Liver (tissue), 7 donors: ENCODE measurements at regions not wholly inside any gene's neighbourhood (a gene's known extent, or its start where the extent isn't known, plus 50 kb on each side); places are given as distances from the start of the nearest gene placed in this dataset.
"Not testable (repeated sequence)": the region's sequence is repeated elsewhere in the genome, so short reads cannot be mapped to it uniquely, and the experiment has no call there.

ENCODE experiments used
- DNase-seq: peaks from one replicate; pipeline ENCODE4 v3.0.0-alpha.2; 2017; ENCODE audit warnings: low spot score
- H3K27ac ChIP-seq, 2 donors: one replicate each; pipeline ENCODE4 v1.7.0; 2013; ENCODE audit warnings: inconsistent platforms in 2 of 2, low read length in 2 of 2, control low read depth in 1 of 2, low read depth in 1 of 2, mild to moderate bottlenecking in 1 of 2
- H3K27me3 ChIP-seq, 4 donors: one replicate each; pipeline versions ENCODE4 v1.6.1 to v1.7.0; 2013; ENCODE audit warnings: low read length in 3 of 4, inconsistent platforms in 1 of 4, mild to moderate bottlenecking in 1 of 4, moderate library complexity in 1 of 4; ENCODE audit not compliant: control insufficient read depth in 4 of 4, insufficient read depth in 4 of 4
- H3K36me3 ChIP-seq, 4 donors: one replicate each; pipeline versions ENCODE4 v1.6.1 to v1.7.0; 2013; ENCODE audit warnings: low read length in 3 of 4, mild to moderate bottlenecking in 3 of 4, low read depth in 1 of 4, moderate library complexity in 1 of 4; ENCODE audit not compliant: control insufficient read depth in 4 of 4, insufficient read depth in 3 of 4
- H3K4me1 ChIP-seq, 4 donors: one replicate each; pipeline versions ENCODE4 v1.6.1 to v1.7.0; 2013; ENCODE audit warnings: low read length in 3 of 4, mild to moderate bottlenecking in 3 of 4, moderate library complexity in 1 of 4; ENCODE audit not compliant: control insufficient read depth in 4 of 4, insufficient read depth in 4 of 4
- H3K4me3 ChIP-seq, 3 donors: one replicate each; pipeline versions ENCODE4 v1.6.1 to v1.7.0; 2013; ENCODE audit warnings: low read length in 3 of 3, control low read depth in 1 of 3, low read depth in 1 of 3, mild to moderate bottlenecking in 1 of 3
- H3K9ac ChIP-seq, 2 donors: one replicate each; pipeline ENCODE4 v1.7.0; 2013; ENCODE audit warnings: low read length in 2 of 2, mild to moderate bottlenecking in 2 of 2, moderate library complexity in 2 of 2, control low read depth in 1 of 2, low read depth in 1 of 2
- H3K9me3 ChIP-seq, 4 donors: one replicate each; pipeline versions ENCODE4 v1.6.1 to v1.7.0; 2013; ENCODE audit warnings: low read length in 3 of 4; ENCODE audit not compliant: control insufficient read depth in 4 of 4
- EGR1 ChIP-seq, 2 donors: IDR thresholded peaks; 2 replicates each; pipeline ENCODE4 v1.6.1; 2016 to 2018; ENCODE audit warnings: antibody characterized with exemption in 2 of 2, low read depth in 2 of 2
- FOXA2 ChIP-seq: IDR thresholded peaks from 2 replicates; pipeline ENCODE4 v1.6.1; 2016; ENCODE audit warnings: antibody characterized with exemption
- JUND ChIP-seq, 2 donors: IDR thresholded peaks; 2 replicates each; pipeline ENCODE4 v1.6.1; 2016; ENCODE audit warnings: antibody characterized with exemption in 2 of 2
- NR2F2 ChIP-seq: IDR thresholded peaks from 2 replicates; pipeline ENCODE4 v1.6.1; 2016; ENCODE audit warnings: antibody characterized with exemption
- RAD21 ChIP-seq, 2 donors: IDR thresholded peaks; 2 replicates each; pipeline ENCODE4 v1.6.1; 2016; ENCODE audit warnings: antibody characterized with exemption in 2 of 2, mild to moderate bottlenecking in 2 of 2
- RXRA ChIP-seq, 2 donors: IDR thresholded peaks; 2 replicates each; pipeline ENCODE4 v1.6.1; 2017 to 2018; ENCODE audit warnings: antibody characterized with exemption in 2 of 2, mild to moderate bottlenecking in 1 of 2
- SP1 ChIP-seq: IDR thresholded peaks from 2 replicates; pipeline ENCODE4 v1.6.1; 2018; ENCODE audit warnings: antibody characterized with exemption, mild to moderate bottlenecking
- YY1 ChIP-seq: IDR thresholded peaks from 2 replicates; pipeline ENCODE4 v1.6.1; 2016; ENCODE audit warnings: antibody characterized with exemption, mild to moderate bottlenecking
- WGBS: extraction: QIAGEN DNeasy Blood & Tissue Kit; methylation state at CpG from one replicate; pipeline ENCODE4 v1.1.7; 2013; 5-methylcytosine and 5-hydroxymethylcytosine counted together
- TF ChIP-seq, protein P1 (sequence below): IDR thresholded peaks from 2 replicates; pipeline ENCODE4 v1.6.1; 2016; ENCODE audit warnings: antibody characterized with exemption, mild to moderate bottlenecking
- TF ChIP-seq, protein P2 (sequence below): IDR thresholded peaks from 2 replicates; pipeline ENCODE4 v1.6.1; 2016; ENCODE audit warnings: antibody characterized with exemption
- TF ChIP-seq, protein P3 (sequence below): IDR thresholded peaks from 2 replicates; pipeline ENCODE4 v1.6.1; 2016; ENCODE audit warnings: antibody characterized with exemption
- donor health status: healthy.
- donor health status: healthy.
- donor health status: healthy.
- donor health status: healthy.

DNA sequence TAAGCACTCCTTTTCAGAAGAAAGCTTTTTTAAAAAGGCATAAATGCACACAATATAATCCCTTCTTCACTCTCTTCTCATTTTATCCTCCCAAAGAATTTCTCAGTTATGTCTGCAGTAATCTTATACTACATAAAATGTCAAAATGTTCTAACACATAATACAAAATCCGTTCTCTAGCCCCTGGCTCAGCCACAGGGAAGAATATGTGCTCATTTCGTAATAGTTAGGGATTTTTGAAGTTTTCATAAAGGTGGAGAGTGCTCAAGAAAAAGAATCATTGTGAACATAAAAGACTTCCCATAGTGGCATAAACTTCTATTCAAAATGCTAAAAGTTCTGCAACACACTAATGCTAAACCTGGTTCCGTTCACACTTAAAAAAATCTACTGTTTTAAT lies 1410.7 kb upstream of the C9orf72 start:
- 68% methylated on average over 3 of the region's 3 CpGs for WGBS
- no peak for DNase-seq
- H3K4me3 ChIP-seq: no peak overlapping the region

GRCh38 chr9:28990009-28990408 lies 1416.7 kb upstream of the C9orf72 start:
- not testable (repeated sequence) for H3K36me3 ChIP-seq, H3K9me3 ChIP-seq, H3K4me3 ChIP-seq, H3K27me3 ChIP-seq, DNase-seq, H3K4me1 ChIP-seq, H3K9ac ChIP-seq, H3K27ac ChIP-seq
- WGBS: 86% methylated on average over 12 of the region's 12 CpGs

More for the DNA sequence above, 1410.7 kb upstream of the C9orf72 start:
- Histone ChIP-seq H3K36me3 (no peaks in the 10 kb centered on the region), H3K27ac (no peak overlapping the region), H3K4me1 (no peaks in the 10 kb centered on the region), H3K27me3 (no peaks in the 10 kb centered on the region), H3K9ac (no peak overlapping the region), H3K9me3 (no peaks in the 10 kb centered on the region)
- no peak for TF ChIP-seq NR2F2
- TF ChIP-seq YY1: no peak
- TF ChIP-seq, protein P1, sequence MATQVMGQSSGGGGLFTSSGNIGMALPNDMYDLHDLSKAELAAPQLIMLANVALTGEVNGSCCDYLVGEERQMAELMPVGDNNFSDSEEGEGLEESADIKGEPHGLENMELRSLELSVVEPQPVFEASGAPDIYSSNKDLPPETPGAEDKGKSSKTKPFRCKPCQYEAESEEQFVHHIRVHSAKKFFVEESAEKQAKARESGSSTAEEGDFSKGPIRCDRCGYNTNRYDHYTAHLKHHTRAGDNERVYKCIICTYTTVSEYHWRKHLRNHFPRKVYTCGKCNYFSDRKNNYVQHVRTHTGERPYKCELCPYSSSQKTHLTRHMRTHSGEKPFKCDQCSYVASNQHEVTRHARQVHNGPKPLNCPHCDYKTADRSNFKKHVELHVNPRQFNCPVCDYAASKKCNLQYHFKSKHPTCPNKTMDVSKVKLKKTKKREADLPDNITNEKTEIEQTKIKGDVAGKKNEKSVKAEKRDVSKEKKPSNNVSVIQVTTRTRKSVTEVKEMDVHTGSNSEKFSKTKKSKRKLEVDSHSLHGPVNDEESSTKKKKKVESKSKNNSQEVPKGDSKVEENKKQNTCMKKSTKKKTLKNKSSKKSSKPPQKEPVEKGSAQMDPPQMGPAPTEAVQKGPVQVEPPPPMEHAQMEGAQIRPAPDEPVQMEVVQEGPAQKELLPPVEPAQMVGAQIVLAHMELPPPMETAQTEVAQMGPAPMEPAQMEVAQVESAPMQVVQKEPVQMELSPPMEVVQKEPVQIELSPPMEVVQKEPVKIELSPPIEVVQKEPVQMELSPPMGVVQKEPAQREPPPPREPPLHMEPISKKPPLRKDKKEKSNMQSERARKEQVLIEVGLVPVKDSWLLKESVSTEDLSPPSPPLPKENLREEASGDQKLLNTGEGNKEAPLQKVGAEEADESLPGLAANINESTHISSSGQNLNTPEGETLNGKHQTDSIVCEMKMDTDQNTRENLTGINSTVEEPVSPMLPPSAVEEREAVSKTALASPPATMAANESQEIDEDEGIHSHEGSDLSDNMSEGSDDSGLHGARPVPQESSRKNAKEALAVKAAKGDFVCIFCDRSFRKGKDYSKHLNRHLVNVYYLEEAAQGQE: no peak
- TF ChIP-seq FOXA2: no peak
- TF ChIP-seq, protein P2, sequence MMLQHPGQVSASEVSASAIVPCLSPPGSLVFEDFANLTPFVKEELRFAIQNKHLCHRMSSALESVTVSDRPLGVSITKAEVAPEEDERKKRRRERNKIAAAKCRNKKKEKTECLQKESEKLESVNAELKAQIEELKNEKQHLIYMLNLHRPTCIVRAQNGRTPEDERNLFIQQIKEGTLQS: no peak
- no peak for TF ChIP-seq RAD21 (IDR thresholded peaks at IDR 0.05)
- TF ChIP-seq RXRA (IDR thresholded peaks at IDR 0.05): no peak
- TF ChIP-seq, protein P3, sequence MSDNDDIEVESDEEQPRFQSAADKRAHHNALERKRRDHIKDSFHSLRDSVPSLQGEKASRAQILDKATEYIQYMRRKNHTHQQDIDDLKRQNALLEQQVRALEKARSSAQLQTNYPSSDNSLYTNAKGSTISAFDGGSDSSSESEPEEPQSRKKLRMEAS: no peak
- TF ChIP-seq JUND (IDR thresholded peaks at IDR 0.05): no peak

DNA sequence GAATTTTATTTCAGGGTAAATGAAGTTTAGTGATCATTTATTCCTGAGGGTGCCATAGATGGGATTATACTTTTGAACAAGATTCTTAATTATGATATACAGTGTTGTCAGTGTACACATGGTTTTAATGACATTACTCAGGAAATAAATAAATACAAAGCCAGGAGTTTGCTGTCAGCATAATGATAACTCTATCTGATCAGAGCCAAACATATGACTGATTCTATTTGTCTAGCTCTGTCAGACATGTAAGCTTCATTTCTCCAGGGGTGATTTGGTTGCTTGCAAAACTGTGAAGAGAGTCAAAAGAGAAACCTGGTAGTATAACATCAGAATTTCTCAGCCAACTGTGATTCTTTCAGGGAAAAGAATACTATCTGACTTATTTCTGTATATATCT lies 1425.8 kb upstream of the C9orf72 start:
- no peak for DNase-seq
- no peak for TF ChIP-seq SP1
- TF ChIP-seq RAD21 (IDR thresholded peaks at IDR 0.05): no peak
- TF ChIP-seq, protein P1: no peak
- TF ChIP-seq EGR1 (IDR thresholded peaks at IDR 0.05; ENCODE audit: low read depth in 2 of 2): no peak
- H3K9ac ChIP-seq: no peak overlapping the region
- H3K9me3 ChIP-seq: no peaks in the 10 kb centered on the region
- no peaks in the 10 kb centered on the region for H3K27me3 ChIP-seq
- no peak overlapping the region for H3K27ac ChIP-seq
- no peaks in the 10 kb centered on the region for H3K36me3 ChIP-seq
- no peaks in the 10 kb centered on the region for H3K4me1 ChIP-seq
- H3K4me3 ChIP-seq: no peak overlapping the region
